GM23338 (cell line): ENCODE measurements at regions not wholly inside any gene's neighbourhood (a gene's known extent, or its start where the extent isn't known, plus 50 kb on each side); places are given as distances from the start of the nearest gene placed in this dataset.

Source experiments
- ATAC-seq: fragments of 200-7000 bp; cut with Tn5 transposase; 3 replicates; pipeline ENCODE4 v1.9.1; 2020
- DNase-seq: peaks from one replicate; pipeline ENCODE4 v3.0.0-alpha.2; 2015; ENCODE audit warnings: low spot score
- H2AFZ ChIP-seq: fragments of 200-600 bp; sonication (generic); 2 replicates; pipeline ENCODE4 v1.8.0; 2016; ENCODE audit warnings: antibody characterized with exemption, mild to moderate bottlenecking, moderate library complexity
- H3F3A ChIP-seq: fragments of 200-600 bp; sonication (generic); replicated peaks from 2 replicates; pipeline ENCODE4 v1.8.0; 2017; ENCODE audit warnings: antibody characterized with exemption, mixed run types, low read depth
- H3K27ac ChIP-seq: fragments of 200-600 bp; sonication (generic); 2 replicates; pipeline ENCODE4 v1.6.1; 2016; ENCODE audit warnings: low read depth
- H3K27me3 ChIP-seq: fragments of 200-600 bp; sonication (generic); 2 replicates; pipeline ENCODE4 v1.8.0; 2016; ENCODE audit warnings: mild to moderate bottlenecking, mixed run types, moderate library complexity; ENCODE audit not compliant: insufficient read depth
- H3K36me3 ChIP-seq: fragments of 200-600 bp; sonication (generic); 2 replicates; pipeline ENCODE4 v1.8.0; 2016; ENCODE audit warnings: mild to moderate bottlenecking; ENCODE audit not compliant: insufficient read depth
- H3K4me1 ChIP-seq: fragments of 200-600 bp; sonication (generic); 2 replicates; pipeline ENCODE4 v1.8.0; 2016; ENCODE audit warnings: mild to moderate bottlenecking, moderate library complexity; ENCODE audit not compliant: insufficient read depth
- H3K4me2 ChIP-seq: fragments of 200-600 bp; sonication (generic); 2 replicates; pipeline ENCODE4 v1.7.1; 2017; ENCODE audit warnings: mixed run types
- H3K4me3 ChIP-seq: fragments of 200-600 bp; sonication (generic); 2 replicates; pipeline ENCODE4 v1.6.1; 2016; ENCODE audit warnings: mixed run types
- H3K79me2 ChIP-seq: fragments of 200-600 bp; sonication (generic); replicated peaks from 2 replicates; pipeline ENCODE4 v1.8.0; 2017; ENCODE audit warnings: mild to moderate bottlenecking; ENCODE audit not compliant: insufficient read depth
- H3K9me2 ChIP-seq: fragments of 200-600 bp; sonication (generic); 2 replicates; pipeline ENCODE4 v1.8.0; 2017; ENCODE audit not compliant: insufficient read depth
- H4K20me1 ChIP-seq: fragments of 200-600 bp; sonication (generic); replicated peaks from 2 replicates; pipeline ENCODE4 v1.8.0; 2017; ENCODE audit warnings: mild to moderate bottlenecking; ENCODE audit not compliant: insufficient read depth
- H3K27ac Mint-ChIP-seq: 2 replicates; pipeline ENCODE4 v1.8.0; 2020; ENCODE audit warnings: inconsistent platforms, mild to moderate bottlenecking, moderate library complexity, mixed read lengths
- H3K27me3 Mint-ChIP-seq: 3 replicates; pipeline ENCODE4 v1.8.0; 2022; ENCODE audit warnings: low read depth, mild to moderate bottlenecking, moderate library complexity, mixed read lengths, inconsistent platforms; ENCODE audit not compliant: insufficient read depth, poor library complexity
- H3K36me3 Mint-ChIP-seq: 3 replicates; pipeline ENCODE4 v1.8.0; 2021; ENCODE audit warnings: low read depth, mild to moderate bottlenecking, inconsistent platforms, moderate library complexity, mixed read lengths
- H3K4me1 Mint-ChIP-seq: 3 replicates; pipeline ENCODE4 v1.8.0; 2020; ENCODE audit warnings: mild to moderate bottlenecking, inconsistent platforms, mixed read lengths
- H3K4me3 Mint-ChIP-seq: 3 replicates; pipeline ENCODE4 v1.8.0; 2021; ENCODE audit warnings: moderate library complexity, mild to moderate bottlenecking, inconsistent platforms, mixed read lengths
- H3K9me3 Mint-ChIP-seq: 3 replicates; pipeline ENCODE4 v1.8.0; 2020; ENCODE audit warnings: moderate library complexity, mild to moderate bottlenecking, inconsistent platforms, mixed read lengths
- EZH2phosphoT487 ChIP-seq: fragments of 200-600 bp; sonication (generic); IDR thresholded peaks from one replicate; pipeline ENCODE4 v1.8.1; 2018; ENCODE audit warnings: antibody characterized with exemption; ENCODE audit not compliant: unreplicated experiment
- JUNB ChIP-seq: IDR thresholded peaks from one replicate; pipeline ENCODE4 v1.6.1; 2016; ENCODE audit warnings: antibody characterized with exemption; ENCODE audit not compliant: unreplicated experiment
- NANOG ChIP-seq: IDR thresholded peaks from 2 replicates; pipeline ENCODE4 v1.6.1; 2016; ENCODE audit warnings: antibody characterized with exemption, borderline replicate concordance
- POLR2AphosphoS5 ChIP-seq: IDR thresholded peaks from 2 replicates; pipeline ENCODE4 v1.6.1; 2016; ENCODE audit warnings: antibody characterized with exemption, low read depth
- REST ChIP-seq: IDR thresholded peaks from one replicate; pipeline ENCODE4 v1.6.1; 2018; ENCODE audit warnings: antibody characterized with exemption; ENCODE audit not compliant: unreplicated experiment
- STAT1 ChIP-seq: IDR thresholded peaks from one replicate; pipeline ENCODE4 v1.6.1; 2016; ENCODE audit warnings: antibody characterized with exemption; ENCODE audit not compliant: unreplicated experiment
- TF ChIP-seq, protein P1 (sequence below): fragments of 250-450 bp; sonication (Bioruptor Pico); IDR thresholded peaks from 2 replicates; pipeline ENCODE4 v1.5.0; 2020; ENCODE audit warnings: mild to moderate bottlenecking, moderate library complexity
- TF ChIP-seq, protein P2 (sequence below): IDR thresholded peaks from 2 replicates; pipeline ENCODE4 v1.6.1; 2016; ENCODE audit warnings: antibody characterized with exemption
- TF ChIP-seq, protein P3 (sequence below), 2 experiments: fragments of 200-600 bp in 1 of 2; sonication (generic) in 1 of 2; conservative IDR thresholded peaks; 2 replicates each; pipeline versions ENCODE4 v1.5.1 to v1.6.1; 2016 to 2017; ENCODE audit warnings: antibody characterized with exemption in 2 of 2, low read depth in 2 of 2, mild to moderate bottlenecking in 2 of 2, moderate library complexity in 1 of 2

DNA sequence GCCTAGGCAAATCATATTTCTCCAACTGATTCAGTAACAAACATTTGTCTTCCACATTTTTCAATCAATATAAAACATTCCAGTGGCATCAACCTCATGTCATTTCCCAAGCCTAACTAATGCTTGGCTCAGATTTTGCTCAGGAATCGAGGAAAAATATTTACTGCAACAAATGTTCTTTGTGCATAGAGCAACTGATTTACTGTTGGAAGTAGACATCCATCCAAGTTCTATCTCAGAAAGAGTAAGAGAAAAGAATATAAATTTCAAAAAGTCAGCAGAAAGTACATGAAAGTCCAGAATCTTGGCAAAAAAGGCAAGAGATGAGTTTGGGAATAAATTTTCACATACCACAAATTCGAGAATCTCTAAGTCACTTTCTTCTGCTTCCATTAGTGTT, 2245.0 kb upstream of the RAG2 start (continued):
- TF ChIP-seq REST, result no peak
- no peak for TF ChIP-seq JUNB
- TF ChIP-seq NANOG, result no peak

- no peak overlapping the region for H3K4me3 ChIP-seq
- H3K27me3 Mint-ChIP-seq, result no peaks in the 10 kb centered on the region
- H3K27ac Mint-ChIP-seq, result no peak overlapping the region
- no peaks in the 10 kb centered on the region for H3K4me1 ChIP-seq
- H2AFZ ChIP-seq, result no peak overlapping the region
- no peak for DNase-seq
- no peak overlapping the region for H3K4me2 ChIP-seq
- no peaks in the 10 kb centered on the region for H3F3A ChIP-seq
- 0 out of 3 replicates have a peak, but pooled peaks cover 3% of the 10 kb centered on the region for H3K4me1 Mint-ChIP-seq
- H3K27me3 ChIP-seq, result no peaks in the 10 kb centered on the region
- no peaks in the 10 kb centered on the region for H3K9me2 ChIP-seq
- no peaks in the 10 kb centered on the region for H3K36me3 Mint-ChIP-seq
- H3K4me3 Mint-ChIP-seq, result no peak overlapping the region
- no peak overlapping the region for H3K27ac ChIP-seq
- H4K20me1 ChIP-seq, result no peaks in the 10 kb centered on the region
- H3K36me3 ChIP-seq, result no peaks in the 10 kb centered on the region
- no peaks in the 10 kb centered on the region for H3K79me2 ChIP-seq
- ATAC-seq, result no peak
- no peaks in the 10 kb centered on the region for H3K9me3 Mint-ChIP-seq
- TF ChIP-seq NANOG, result no peak
- no peak for TF ChIP-seq REST
- TF ChIP-seq, protein P1, sequence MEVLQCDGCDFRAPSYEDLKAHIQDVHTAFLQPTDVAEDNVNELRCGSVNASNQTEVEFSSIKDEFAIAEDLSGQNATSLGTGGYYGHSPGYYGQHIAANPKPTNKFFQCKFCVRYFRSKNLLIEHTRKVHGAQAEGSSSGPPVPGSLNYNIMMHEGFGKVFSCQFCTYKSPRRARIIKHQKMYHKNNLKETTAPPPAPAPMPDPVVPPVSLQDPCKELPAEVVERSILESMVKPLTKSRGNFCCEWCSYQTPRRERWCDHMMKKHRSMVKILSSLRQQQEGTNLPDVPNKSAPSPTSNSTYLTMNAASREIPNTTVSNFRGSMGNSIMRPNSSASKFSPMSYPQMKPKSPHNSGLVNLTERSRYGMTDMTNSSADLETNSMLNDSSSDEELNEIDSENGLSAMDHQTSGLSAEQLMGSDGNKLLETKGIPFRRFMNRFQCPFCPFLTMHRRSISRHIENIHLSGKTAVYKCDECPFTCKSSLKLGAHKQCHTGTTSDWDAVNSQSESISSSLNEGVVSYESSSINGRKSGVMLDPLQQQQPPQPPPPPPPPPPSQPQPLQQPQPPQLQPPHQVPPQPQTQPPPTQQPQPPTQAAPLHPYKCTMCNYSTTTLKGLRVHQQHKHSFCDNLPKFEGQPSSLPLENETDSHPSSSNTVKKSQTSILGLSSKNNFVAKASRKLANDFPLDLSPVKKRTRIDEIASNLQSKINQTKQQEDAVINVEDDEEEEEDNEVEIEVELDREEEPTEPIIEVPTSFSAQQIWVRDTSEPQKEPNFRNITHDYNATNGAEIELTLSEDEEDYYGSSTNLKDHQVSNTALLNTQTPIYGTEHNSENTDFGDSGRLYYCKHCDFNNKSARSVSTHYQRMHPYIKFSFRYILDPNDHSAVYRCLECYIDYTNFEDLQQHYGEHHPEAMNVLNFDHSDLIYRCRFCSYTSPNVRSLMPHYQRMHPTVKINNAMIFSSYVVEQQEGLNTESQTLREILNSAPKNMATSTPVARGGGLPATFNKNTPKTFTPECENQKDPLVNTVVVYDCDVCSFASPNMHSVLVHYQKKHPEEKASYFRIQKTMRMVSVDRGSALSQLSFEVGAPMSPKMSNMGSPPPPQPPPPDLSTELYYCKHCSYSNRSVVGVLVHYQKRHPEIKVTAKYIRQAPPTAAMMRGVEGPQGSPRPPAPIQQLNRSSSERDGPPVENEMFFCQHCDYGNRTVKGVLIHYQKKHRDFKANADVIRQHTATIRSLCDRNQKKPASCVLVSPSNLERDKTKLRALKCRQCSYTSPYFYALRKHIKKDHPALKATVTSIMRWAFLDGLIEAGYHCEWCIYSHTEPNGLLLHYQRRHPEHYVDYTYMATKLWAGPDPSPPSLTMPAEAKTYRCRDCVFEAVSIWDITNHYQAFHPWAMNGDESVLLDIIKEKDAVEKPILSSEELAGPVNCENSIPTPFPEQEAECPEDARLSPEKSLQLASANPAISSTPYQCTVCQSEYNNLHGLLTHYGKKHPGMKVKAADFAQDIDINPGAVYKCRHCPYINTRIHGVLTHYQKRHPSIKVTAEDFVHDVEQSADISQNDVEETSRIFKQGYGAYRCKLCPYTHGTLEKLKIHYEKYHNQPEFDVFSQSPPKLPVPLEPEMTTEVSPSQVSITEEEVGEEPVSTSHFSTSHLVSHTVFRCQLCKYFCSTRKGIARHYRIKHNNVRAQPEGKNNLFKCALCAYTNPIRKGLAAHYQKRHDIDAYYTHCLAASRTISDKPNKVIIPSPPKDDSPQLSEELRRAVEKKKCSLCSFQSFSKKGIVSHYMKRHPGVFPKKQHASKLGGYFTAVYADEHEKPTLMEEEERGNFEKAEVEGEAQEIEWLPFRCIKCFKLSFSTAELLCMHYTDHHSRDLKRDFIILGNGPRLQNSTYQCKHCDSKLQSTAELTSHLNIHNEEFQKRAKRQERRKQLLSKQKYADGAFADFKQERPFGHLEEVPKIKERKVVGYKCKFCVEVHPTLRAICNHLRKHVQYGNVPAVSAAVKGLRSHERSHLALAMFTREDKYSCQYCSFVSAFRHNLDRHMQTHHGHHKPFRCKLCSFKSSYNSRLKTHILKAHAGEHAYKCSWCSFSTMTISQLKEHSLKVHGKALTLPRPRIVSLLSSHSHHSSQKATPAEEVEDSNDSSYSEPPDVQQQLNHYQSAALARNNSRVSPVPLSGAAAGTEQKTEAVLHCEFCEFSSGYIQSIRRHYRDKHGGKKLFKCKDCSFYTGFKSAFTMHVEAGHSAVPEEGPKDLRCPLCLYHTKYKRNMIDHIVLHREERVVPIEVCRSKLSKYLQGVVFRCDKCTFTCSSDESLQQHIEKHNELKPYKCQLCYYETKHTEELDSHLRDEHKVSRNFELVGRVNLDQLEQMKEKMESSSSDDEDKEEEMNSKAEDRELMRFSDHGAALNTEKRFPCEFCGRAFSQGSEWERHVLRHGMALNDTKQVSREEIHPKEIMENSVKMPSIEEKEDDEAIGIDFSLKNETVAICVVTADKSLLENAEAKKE, result no peak
- TF ChIP-seq EZH2phosphoT487, result no peak
- no peak for TF ChIP-seq STAT1
- no peak for TF ChIP-seq POLR2AphosphoS5
- TF ChIP-seq, protein P2, sequence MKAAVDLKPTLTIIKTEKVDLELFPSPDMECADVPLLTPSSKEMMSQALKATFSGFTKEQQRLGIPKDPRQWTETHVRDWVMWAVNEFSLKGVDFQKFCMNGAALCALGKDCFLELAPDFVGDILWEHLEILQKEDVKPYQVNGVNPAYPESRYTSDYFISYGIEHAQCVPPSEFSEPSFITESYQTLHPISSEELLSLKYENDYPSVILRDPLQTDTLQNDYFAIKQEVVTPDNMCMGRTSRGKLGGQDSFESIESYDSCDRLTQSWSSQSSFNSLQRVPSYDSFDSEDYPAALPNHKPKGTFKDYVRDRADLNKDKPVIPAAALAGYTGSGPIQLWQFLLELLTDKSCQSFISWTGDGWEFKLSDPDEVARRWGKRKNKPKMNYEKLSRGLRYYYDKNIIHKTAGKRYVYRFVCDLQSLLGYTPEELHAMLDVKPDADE, result no peak
- TF ChIP-seq, protein P3, sequence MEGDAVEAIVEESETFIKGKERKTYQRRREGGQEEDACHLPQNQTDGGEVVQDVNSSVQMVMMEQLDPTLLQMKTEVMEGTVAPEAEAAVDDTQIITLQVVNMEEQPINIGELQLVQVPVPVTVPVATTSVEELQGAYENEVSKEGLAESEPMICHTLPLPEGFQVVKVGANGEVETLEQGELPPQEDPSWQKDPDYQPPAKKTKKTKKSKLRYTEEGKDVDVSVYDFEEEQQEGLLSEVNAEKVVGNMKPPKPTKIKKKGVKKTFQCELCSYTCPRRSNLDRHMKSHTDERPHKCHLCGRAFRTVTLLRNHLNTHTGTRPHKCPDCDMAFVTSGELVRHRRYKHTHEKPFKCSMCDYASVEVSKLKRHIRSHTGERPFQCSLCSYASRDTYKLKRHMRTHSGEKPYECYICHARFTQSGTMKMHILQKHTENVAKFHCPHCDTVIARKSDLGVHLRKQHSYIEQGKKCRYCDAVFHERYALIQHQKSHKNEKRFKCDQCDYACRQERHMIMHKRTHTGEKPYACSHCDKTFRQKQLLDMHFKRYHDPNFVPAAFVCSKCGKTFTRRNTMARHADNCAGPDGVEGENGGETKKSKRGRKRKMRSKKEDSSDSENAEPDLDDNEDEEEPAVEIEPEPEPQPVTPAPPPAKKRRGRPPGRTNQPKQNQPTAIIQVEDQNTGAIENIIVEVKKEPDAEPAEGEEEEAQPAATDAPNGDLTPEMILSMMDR (conservative IDR thresholded peaks at IDR 0.05; ENCODE audit: low read depth in 2 of 2), result no peak
Measured at GRCh38 chr11:38839071-38839470, 2241.0 kb upstream of the RAG2 start.
